HG02623 (cell line): ENCODE measurements at regions not wholly inside any gene's neighbourhood (a gene's known extent, or its start where the extent isn't known, plus 50 kb on each side); places are given as distances from the start of the nearest gene placed in this dataset.
"Not testable (repeated sequence)": the region's sequence is repeated elsewhere in the genome, so short reads cannot be mapped to it uniquely, and the experiment has no call there.

Source experiments
- ATAC-seq: cut with Tn5 transposase; IDR thresholded peaks from one replicate; pipeline ENCODE4 v1.9.1; 2021; ENCODE audit warnings: moderate library complexity; ENCODE audit not compliant: unreplicated experiment

GRCh38 chr20:6663104-6663503 lies 104.4 kb upstream of the BMP2 start:
- no peak for ATAC-seq

DNA sequence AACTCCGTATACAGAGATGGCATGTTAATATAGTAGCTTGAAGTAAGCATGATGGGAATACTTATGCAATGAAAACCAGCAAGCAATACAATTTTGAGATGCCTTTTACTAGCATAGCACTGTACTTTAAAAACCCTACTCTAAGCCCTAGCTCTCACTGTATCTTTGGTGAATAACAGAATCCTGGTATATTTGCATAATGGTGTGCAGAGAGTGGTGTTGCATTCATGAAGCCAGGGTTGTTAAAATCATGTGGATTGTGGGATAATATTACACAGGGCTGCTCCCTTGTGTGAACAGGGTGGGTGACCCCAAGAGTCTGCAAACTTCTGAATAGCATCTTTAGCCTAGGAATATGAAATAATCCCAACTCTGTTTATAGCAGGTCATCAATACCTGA lies 105.2 kb upstream of the BMP2 start:
- no peak for ATAC-seq

DNA sequence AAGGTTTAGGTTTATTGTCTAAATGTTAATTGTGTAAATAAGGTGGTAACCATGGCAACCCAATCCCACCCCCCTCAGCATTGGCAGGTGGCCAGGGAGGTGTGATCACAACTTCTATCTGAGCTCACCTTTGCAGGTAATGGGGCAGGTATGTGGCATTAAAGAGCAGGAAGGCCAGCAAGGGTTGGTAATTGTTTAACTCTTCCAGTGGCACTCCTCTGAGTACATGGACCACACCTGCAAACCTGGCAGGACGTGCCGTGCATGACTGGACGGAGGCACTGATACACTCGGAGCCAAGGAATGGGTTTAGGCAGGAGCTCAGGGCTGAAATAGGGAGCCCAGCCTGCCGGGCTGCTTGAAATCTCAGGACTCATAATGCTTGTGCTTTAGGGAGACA lies 107.0 kb upstream of the BMP2 start:
- no peak for ATAC-seq

DNA sequence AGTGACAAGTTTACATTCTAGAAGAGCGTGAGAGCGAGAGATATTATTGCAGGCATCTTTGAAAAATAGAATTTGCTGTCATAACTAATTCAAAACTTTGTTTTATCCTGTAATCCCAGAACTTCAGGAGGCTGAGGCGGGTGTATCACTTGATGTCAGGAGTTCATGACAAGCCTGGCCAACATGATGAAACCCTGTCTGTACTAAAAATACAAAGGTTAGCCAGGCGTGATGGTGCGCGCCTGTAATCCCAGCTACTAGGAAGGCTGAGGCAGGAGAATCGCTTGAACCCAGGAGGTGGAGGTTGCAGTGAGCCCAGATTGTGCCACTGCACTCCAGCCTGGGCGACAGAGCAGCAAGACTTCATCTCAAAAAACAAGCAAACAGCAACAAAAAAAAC lies 108.6 kb upstream of the BMP2 start:
- not testable (repeated sequence) for ATAC-seq

DNA sequence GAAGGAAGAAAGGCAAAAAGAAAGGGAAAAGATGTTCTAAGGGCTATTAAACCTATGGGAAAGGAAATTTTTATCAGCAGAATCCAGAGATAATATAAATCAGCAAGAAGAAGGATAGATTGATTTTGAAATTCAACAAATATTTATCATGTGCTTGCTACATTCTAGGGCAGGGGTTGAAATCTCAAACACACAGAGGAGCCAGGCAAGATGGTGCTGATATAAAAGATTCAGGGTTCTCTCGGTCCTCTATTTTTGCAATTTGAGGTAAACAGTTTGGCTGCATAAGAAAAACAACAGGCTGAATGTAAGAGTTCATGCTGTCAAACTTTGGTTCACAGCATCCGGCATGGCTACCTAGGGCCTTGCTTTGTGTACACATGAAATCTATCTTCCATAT lies 109.6 kb upstream of the BMP2 start:
- no peak for ATAC-seq

GRCh38 chr20:6657111-6657510 lies 110.4 kb upstream of the BMP2 start:
- ATAC-seq, result no peak

DNA sequence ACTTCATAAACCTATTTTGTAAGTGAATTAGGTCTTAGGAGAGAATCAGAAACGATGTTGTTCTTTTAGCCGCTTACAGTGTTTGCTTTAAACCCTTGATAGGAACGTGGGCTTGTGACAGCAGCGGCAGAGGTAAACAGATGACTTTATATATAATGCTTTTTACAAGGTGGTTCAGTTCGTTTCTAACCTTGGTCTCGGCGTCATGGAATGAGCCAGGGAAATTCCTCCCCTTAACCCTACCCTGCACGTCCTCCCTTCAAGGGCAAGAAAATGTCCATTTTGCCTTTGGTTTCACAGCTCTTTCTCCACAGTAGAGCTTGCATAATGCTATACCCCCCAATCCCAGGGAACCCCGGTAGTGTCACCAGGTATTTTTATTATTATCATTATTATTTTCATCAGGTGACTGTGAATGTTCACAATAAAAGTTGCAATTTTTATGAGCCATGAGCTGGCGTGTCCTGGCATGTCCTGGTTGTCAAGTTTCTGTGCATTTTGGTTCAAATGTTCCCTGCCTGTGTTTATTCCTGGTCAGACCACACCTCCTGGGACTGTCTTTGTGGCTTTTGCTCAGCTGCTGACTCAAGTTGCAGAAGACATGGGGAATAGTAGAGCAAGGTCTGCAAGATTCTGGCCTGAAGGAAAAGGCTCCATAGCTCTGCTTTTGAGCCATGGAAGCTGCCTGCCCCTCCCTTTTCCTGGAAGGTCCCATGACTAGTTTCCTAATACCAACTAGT lies 112.8 kb upstream of the BMP2 start:
- no peak for ATAC-seq

DNA sequence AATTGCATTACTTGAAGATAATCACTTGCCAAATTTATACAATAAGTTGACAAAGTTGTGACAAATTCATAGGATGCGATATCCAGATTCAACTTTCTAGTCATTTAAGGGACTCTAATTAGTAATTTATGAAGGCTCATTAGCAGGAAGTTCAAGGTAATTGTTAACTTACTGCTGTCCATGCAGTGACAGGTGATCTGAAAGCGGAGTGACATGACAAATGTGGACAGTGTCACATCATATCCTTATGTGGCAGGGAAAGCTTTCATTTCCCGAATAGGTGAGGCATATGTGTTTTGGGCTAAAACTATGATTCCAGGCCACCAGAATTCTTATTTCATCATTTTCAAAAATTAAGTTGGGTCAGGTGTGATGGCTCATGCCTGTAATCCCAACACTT lies 115.9 kb upstream of the BMP2 start:
- no peak for ATAC-seq

DNA sequence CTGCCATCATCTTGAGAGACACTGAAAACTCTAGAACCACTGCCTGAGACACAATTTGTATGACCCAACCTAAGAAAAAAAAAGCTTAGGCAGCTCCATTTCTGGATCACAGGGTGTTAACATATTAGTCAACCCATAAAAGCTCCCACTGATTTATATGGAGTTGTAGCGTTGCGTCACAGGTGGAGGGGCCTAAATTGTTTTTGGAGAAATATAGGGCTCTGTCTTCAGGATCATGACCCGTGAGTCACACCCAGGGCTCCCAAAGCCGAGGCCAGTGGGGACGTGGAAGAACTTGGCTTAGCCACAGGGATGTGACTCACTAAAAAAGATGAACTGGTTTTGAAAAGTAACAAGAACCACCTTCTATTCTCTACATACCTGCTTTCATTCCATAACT lies 116.5 kb upstream of the BMP2 start:
- ATAC-seq, result no peak

DNA sequence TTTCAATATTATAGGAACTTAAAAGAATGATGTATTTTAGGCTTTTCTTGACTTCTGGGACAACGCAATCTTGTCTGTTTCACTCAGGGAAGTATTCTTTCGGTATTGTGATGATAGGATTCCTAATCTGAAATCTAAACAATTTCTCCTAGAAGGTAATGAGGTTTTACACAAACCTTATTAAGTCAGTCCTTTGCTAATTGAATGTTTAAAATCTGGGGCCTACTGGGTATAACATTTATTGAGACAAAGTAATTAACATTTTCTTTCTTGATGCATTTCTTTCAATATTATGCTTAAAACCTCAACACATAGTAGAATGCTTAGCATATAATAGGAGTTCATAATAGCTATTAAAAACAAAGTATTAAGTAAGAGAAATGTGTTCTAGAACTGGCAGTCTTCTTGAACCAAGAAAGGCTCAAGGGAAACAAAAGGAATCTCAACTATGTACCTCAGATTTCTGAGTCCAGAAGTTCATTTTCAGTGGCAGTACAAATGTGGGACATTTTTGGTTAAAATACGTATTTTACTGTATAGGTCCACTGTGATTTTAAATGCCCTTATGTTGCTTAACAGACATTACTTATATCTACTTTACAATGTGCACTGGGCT lies 121.4 kb upstream of the BMP2 start:
- no peak for ATAC-seq

GRCh38 chr20:6644813-6645628 lies 122.5 kb upstream of the BMP2 start:
- ATAC-seq, result no peak

DNA sequence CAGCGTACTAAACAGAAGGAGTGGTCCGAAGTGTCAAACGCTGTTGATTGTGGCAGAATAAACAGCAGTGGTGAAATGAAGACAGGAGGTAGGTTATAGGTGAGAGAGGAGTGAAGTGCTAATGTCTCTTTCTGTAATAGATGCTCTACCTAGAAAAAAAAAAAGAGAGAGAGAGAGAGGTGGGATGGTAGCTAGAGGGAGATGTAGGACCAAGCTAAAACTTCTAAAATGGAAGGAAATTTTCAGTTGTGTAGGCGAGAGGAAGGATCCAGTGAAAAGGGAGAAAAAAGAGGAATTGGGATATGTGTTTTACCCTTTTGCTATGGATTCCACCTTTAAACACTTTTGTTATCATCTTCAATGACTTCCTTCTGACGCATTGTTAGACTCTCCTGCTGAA lies 126.5 kb upstream of the BMP2 start:
- no peak for ATAC-seq

GRCh38 chr20:6637160-6637579 lies 130.3 kb upstream of the BMP2 start:
- no peak for ATAC-seq

- no peak for ATAC-seq
Measured at GRCh38 chr20:6636209-6637159, 131.0 kb upstream of the BMP2 start.

GRCh38 chr20:6635034-6635736 lies 132.3 kb upstream of the BMP2 start:
- ATAC-seq, result no peak

- ATAC-seq, result no peak
Measured at GRCh38 chr20:6632187-6632586, 135.3 kb upstream of the BMP2 start.

DNA sequence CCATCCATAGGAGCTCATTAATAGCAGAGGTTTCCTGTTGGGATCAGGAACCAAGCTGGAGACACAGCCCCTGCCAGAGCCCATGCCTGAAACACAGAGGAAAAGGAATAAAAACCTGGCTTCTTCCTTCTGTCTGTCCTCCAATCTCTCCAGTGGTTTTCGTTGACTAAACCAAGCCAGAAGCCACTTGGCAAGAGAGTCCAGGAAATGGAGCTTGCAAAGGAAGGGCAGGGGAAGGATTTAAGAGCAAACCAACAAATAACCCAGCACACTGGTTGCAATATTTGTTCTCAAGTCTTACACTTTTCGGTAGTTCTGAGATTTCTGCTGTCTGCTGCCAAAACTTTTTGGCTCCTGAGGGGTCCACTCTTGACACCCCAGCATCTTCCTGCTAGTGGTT lies 137.0 kb upstream of the BMP2 start:
- ATAC-seq, result no peak

DNA sequence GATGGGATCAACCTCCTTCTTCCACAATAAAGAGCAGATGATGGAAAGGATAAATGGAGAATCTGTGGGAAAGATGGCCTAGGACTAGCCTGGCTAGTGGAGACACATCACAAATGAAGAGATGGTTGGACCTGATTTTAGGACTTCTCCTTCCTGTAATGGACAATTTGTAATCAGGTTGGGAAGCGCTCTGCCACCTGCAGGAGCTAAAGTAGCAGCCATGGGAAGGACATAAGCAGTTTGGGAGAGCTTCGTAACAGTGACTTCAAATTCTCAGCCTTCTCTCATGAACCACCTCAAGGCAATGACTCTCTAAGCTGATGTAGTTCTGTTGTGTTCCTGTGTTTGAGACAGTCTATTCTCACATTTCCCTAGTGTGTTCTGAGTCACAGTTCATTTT lies 137.9 kb upstream of the BMP2 start:
- ATAC-seq, result no peak

- no peak for ATAC-seq
Measured at GRCh38 chr20:6626805-6627204, 140.7 kb upstream of the BMP2 start.

GRCh38 chr20:6623989-6624388 lies 143.5 kb upstream of the BMP2 start:
- peak; percentile 99 for ATAC-seq
